Uterus (tissue), 3 donors: ENCODE measurements at regions not wholly inside any gene's neighbourhood (a gene's known extent, or its start where the extent isn't known, plus 50 kb on each side); places are given as distances from the start of the nearest gene placed in this dataset.

Source experiments
- DNase-seq, 2 donors: peaks; one replicate each; pipeline ENCODE4 v3.0.0-alpha.2; 2019 to 2020
- H3K27ac ChIP-seq, 2 donors: fragments of 200-600 bp; sonication (generic); 1 replicate in 1 of 2; 2 replicates in 1 of 2; pipeline ENCODE4 v1.5.1; 2016 to 2018
- H3K27me3 ChIP-seq, 2 donors: fragments of 200-600 bp; sonication (generic); one replicate each; pipeline ENCODE4 v1.5.1; 2018 to 2019; ENCODE audit warnings: control low read depth in 1 of 2
- H3K36me3 ChIP-seq, 2 donors: fragments of 200-600 bp; sonication (generic); one replicate each; pipeline ENCODE4 v1.5.1; 2019; ENCODE audit warnings: control low read depth in 1 of 2
- H3K4me1 ChIP-seq, 2 donors: fragments of 200-600 bp; sonication (generic); one replicate each; pipeline ENCODE4 v1.5.1; 2018 to 2019; ENCODE audit warnings: control low read depth in 1 of 2
- H3K4me3 ChIP-seq, 2 donors: fragments of 200-600 bp; sonication (generic); 1 replicate in 1 of 2; 2 replicates in 1 of 2; pipeline ENCODE4 v1.5.1; 2018 to 2019; ENCODE audit warnings: mild to moderate bottlenecking in 1 of 2
- H3K9me3 ChIP-seq, 2 donors: fragments of 200-600 bp; sonication (generic); one replicate each; pipeline ENCODE4 v1.5.1; 2019; ENCODE audit warnings: control low read depth in 1 of 2
- POLR2A ChIP-seq, 2 donors: fragments of 450-650 bp; IDR thresholded peaks; one replicate each; pipeline ENCODE4 v1.6.1; 2016; ENCODE audit warnings: antibody characterized with exemption in 2 of 2, mild to moderate bottlenecking in 1 of 2, moderate library complexity in 1 of 2
- intact Hi-C: fragments of 100-400 bp; cut with DNase I; formaldehyde crosslinking; loops from one replicate; pipeline ENCODE4 v1.15.1; 2023; ENCODE audit warnings: low total_unique reads
- TF ChIP-seq, protein P1 (sequence below), 4 experiments: fragments of 200-600 bp in 2 of 4; fragments of 450-650 bp in 2 of 4; sonication (generic) in 2 of 4; IDR thresholded peaks; one replicate each; pipeline ENCODE4 v1.5.1; 2016 to 2019; ENCODE audit warnings: antibody characterized with exemption in 4 of 4, mild to moderate bottlenecking in 2 of 4, moderate library complexity in 1 of 4
- donor health status: DM: yes; HTN: yes; CAD: no.

DNA sequence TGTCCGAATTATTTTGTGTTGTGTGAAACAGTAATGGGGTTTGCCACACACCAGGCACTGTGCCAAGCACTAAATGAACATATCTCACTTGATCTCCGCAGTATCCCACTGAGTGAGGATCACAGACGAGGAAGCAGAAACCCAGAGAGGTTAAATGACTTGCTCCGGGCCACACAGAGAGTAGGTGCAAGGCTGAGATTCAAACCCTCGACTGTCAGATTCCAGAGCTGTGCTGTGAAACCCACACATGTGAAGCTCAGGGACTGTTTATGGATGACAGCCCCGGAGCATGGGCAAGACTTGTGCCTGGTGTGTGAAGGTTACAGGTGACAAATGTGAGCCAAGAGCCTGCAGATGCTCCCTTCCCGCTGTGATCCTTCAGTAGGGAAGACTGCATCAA, 87.8 kb upstream of the SIRPA start:
- intact Hi-C loops, result no loop called here
- Histone ChIP-seq H3K36me3 (no peaks in the 10 kb centered on the region), H3K4me3 (no peak overlapping the region), H3K9me3 (no peaks in the 10 kb centered on the region), H3K27me3 (no peaks in the 10 kb centered on the region), H3K27ac (no peak overlapping the region), H3K4me1 (peaks cover 0 to 9% of the 10 kb centered on the region in 2 donors)
- TF ChIP-seq, protein P1, sequence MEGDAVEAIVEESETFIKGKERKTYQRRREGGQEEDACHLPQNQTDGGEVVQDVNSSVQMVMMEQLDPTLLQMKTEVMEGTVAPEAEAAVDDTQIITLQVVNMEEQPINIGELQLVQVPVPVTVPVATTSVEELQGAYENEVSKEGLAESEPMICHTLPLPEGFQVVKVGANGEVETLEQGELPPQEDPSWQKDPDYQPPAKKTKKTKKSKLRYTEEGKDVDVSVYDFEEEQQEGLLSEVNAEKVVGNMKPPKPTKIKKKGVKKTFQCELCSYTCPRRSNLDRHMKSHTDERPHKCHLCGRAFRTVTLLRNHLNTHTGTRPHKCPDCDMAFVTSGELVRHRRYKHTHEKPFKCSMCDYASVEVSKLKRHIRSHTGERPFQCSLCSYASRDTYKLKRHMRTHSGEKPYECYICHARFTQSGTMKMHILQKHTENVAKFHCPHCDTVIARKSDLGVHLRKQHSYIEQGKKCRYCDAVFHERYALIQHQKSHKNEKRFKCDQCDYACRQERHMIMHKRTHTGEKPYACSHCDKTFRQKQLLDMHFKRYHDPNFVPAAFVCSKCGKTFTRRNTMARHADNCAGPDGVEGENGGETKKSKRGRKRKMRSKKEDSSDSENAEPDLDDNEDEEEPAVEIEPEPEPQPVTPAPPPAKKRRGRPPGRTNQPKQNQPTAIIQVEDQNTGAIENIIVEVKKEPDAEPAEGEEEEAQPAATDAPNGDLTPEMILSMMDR (IDR thresholded peaks at IDR 0.05), result no peak
- no peak for TF ChIP-seq POLR2A (IDR thresholded peaks at IDR 0.05)
- no peak for DNase-seq

DNA sequence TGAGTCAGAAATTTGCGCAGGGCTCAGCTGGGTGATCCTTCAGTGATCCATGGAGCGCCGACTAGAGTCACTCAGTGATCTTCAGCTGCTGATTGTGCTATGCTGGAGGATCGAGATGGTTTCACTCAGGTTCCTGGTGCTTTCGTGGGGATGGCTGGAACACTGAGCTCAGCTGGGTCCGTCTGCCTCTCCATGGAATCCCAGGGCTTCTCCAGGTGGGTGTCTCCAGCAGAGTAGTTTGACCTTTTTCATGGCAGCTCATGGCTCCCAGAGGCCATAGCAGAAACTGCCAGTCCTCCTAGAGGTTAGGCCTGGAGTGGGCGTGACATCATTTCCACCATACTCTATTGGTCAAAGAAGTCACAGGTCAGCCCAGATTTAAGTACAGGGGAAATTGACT, 88.8 kb upstream of the SIRPA start:
- intact Hi-C loops, result no loop called here

DNA sequence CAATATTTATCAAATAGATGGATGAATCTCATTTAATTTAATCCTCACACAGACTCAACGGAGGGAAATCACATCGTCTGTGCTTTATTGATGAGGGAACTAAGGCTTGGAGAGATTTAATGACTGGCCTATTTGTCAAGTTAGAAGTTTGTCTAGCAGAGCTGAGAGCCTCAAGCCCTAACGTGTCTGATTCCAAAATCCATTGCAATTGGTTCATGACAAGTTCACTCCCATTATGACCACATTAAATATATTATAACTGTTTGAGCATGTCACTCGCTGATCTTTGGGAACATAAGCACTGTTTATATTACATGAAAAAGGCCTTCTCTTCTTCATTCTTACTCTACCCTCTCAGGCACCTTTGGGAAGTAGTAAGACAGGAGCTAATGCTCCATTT, 89.4 kb upstream of the SIRPA start:
- TF ChIP-seq POLR2A (IDR thresholded peaks at IDR 0.05), result no peak
- TF ChIP-seq, protein P1 (IDR thresholded peaks at IDR 0.05), result no peak
- DNase-seq, result no peak
- H3K27me3 ChIP-seq, result no peaks in the 10 kb centered on the region
- H3K4me1 ChIP-seq, result peaks cover 0 to 13% of the 10 kb centered on the region in 2 donors
- no peaks in the 10 kb centered on the region for H3K9me3 ChIP-seq
- intact Hi-C loops, result no loop called here
- no peak overlapping the region for H3K4me3 ChIP-seq
- H3K27ac ChIP-seq, result no peak overlapping the region
- H3K36me3 ChIP-seq, result no peaks in the 10 kb centered on the region

More for the DNA sequence above, 88.8 kb upstream of the SIRPA start:
- no peak for DNase-seq
- TF ChIP-seq, protein P1 (IDR thresholded peaks at IDR 0.05), result no peak
- TF ChIP-seq POLR2A (IDR thresholded peaks at IDR 0.05), result no peak
- Histone ChIP-seq H3K27ac (no peak overlapping the region), H3K4me3 (no peak overlapping the region), H3K27me3 (no peaks in the 10 kb centered on the region), H3K4me1 (peaks cover 0 to 13% of the 10 kb centered on the region in 2 donors), H3K36me3 (no peaks in the 10 kb centered on the region), H3K9me3 (no peaks in the 10 kb centered on the region)

DNA sequence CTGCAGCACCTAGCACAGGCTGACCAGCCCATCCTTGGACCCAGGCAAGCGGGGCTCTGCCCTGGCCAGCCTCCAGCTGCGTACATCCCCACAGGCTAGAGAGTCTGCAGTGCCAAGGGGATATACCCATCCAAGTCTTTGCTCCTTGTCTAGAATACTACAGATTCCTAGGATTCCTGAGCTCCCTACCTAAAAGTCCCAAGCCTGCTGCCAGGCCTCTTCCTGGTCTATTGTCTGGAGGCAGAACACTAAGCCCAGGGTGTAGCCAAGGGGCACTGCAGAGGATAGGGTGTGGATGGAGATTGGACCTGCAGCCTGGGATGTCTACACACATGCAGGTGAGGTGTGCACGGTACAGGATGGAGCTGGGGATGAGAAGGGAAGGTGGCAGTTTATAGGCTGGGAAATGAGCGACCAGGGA, 90.0 kb upstream of the SIRPA start:
- DNase-seq, result no peak
- intact Hi-C loops, result no loop called here

DNA sequence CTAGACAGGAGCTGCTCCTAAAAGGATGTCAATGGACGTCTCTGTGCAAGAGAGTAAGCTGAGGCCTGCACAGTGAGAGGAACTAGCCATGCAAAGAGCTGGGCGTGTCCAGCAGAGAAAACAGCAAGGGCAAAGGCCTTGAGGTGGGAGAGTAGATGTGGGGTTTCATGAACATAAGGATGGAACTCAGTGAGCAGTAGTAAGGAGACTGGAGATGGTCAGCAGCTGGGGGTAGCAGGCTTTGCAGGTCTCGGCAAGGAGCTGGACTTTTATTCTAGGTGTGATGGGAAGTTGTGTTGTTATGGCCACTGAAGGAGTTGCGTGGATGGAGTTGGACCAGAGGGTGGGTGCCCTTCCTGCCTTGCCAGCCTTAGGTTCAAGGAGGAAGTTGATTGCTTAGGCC, 90.7 kb upstream of the SIRPA start:
- Histone ChIP-seq H3K4me1 (peaks cover 0 to 13% of the 10 kb centered on the region in 2 donors), H3K36me3 (no peaks in the 10 kb centered on the region), H3K27ac (no peak overlapping the region), H3K9me3 (no peaks in the 10 kb centered on the region), H3K27me3 (no peaks in the 10 kb centered on the region), H3K4me3 (no peak overlapping the region)
- TF ChIP-seq, protein P1 (IDR thresholded peaks at IDR 0.05), result no peak
- TF ChIP-seq POLR2A (IDR thresholded peaks at IDR 0.05), result no peak
- DNase-seq, result no peak
- intact Hi-C loops, result no loop called here

More for the DNA sequence above, 90.0 kb upstream of the SIRPA start:
- H3K4me3 ChIP-seq, result no peak overlapping the region
- TF ChIP-seq, protein P1 (IDR thresholded peaks at IDR 0.05), result no peak
- no peak for TF ChIP-seq POLR2A (IDR thresholded peaks at IDR 0.05)
- H3K36me3 ChIP-seq, result no peaks in the 10 kb centered on the region
- H3K4me1 ChIP-seq, result peaks cover 0 to 13% of the 10 kb centered on the region in 2 donors
- H3K27me3 ChIP-seq, result no peaks in the 10 kb centered on the region
- no peak overlapping the region for H3K27ac ChIP-seq
- no peaks in the 10 kb centered on the region for H3K9me3 ChIP-seq
